HG03039 (cell line): ENCODE measurements at regions not wholly inside any gene's neighbourhood (a gene's known extent, or its start where the extent isn't known, plus 50 kb on each side); places are given as distances from the start of the nearest gene placed in this dataset.

Experiments used
- ATAC-seq: cut with Tn5 transposase; IDR thresholded peaks from one replicate; pipeline ENCODE4 v1.9.1; 2021; ENCODE audit warnings: mild to moderate bottlenecking, moderate library complexity; ENCODE audit not compliant: unreplicated experiment

DNA sequence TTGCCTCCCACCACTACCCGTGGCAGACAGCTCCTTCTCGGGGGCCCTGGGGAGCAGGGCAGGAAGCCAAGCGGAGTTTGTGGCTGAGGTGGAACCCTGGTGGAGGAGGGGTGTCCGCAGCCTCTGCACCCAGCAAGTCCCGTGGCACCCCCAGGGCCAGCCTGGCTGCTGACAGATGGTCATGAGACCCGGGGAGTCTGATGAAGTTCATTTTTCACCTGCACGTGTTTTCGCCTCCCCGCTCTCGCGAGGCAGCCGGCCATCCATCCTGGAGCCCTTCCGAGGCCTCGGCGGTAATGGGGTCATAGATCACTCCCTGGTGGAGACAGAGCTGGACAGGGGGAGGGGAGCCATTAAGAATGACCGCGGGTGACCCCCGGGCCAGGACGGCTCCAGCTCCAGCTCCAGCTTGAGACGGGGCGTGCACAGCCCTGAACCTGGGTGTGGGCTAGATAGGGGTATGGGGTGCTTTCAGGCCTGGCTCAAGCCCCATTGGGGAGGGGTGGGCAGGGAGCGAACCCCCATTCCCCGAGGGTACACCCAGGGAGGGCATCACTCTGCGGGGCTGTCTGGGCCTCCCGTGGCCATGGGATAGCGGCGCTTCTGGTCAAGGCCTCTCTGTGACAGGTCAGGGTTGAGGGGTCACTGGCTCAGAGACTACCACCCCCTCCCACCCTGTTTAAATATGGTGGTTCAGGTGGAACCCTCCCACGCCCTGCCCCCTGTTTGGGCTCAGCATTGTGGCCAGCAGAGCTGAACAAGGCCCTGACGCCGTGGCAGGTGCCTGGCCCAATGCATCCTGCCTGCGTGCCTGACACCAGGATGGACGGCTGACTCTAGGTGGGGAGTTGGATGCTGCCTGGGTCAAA lies 227.4 kb upstream of the GSE1 start:
- no peak for ATAC-seq

- ATAC-seq: no peak
Measured at GRCh38 chr16:85386467-85387170, 226.5 kb upstream of the GSE1 start.

DNA sequence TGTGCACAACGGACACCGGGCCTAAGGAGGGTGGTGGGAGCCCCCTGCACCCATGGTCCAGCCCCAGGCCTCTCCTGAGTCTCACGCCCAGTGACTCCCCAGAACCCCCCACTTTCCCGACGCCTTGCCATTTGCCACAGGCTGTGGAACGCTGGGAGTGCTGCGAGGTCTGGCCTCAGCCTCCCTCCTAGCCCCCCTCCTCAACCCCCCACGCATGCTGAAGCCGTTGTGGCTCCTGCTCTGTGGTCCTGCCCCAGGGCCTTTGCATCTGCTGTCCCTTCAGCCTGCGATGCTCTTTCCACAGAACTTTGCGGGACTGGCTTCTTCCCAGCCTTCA lies 226.0 kb upstream of the GSE1 start:
- no peak for ATAC-seq

DNA sequence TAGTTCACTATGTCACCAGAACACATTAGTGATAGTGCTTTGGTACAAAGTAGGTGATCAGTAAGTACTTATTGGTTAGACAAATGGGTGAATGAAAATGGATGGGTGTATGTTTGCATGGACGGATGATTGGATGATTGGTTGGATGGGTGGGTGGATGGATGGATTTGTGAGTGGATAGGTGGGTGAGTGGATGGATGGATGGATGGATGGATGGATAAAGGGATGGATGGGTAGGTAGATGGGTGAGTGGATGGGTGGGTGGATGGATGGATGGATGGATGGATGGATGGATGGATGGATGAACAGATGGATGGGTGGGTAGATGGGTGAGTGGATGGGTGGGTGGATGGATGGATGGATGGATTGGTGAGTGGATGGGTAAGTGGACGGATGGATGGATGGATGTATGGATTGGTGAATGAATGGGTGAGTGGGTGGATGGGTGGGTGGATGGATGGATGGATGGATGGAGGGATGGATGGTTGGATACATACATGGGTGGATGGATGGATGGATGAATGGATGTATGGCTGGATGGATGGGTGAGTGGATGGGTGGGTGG lies 225.3 kb upstream of the GSE1 start:
- no peak for ATAC-seq

DNA sequence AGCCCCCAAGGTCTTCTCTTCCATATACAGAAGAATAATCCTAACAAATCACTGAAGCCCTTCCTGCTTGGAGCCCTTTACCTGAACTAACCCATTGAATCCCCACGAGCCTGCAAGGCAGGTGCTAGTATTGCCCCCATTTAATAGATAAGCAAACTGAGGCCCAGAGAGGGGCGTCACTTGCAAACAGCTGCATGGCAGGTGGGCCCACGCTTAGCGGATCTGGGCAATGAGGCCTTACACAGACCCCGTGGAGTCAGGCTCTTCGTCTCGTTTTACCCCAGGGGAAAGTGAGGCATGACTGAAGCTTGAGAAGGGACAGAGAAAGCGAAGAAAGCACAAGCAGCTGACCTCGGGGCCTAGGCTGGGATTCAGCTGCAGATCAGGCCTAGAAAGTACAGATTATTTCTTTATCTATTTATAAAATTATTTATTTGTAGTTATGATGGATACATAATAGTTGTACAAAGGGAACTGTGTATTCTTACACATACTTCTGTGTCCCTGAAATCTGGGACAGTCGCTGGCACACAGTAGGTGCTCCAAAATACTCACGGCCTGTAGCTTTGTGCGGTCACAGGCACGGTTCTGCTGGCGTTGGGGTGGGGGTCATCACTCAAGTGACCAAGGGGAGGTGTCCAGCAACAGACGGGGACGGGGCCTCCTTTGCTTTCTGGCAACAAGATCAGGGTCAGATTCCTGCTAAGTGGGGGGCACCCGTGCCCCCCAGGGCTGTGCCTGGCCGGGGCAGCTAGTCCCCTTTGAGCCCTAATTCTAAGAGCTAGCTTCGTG lies 223.2 kb upstream of the GSE1 start:
- ATAC-seq: no peak

GRCh38 chr16:85390511-85391174 lies 222.5 kb upstream of the GSE1 start:
- no peak for ATAC-seq

- ATAC-seq: no peak
Measured at GRCh38 chr16:85391175-85391707, 221.9 kb upstream of the GSE1 start.

GRCh38 chr16:85391769-85392583 lies 221.1 kb upstream of the GSE1 start:
- ATAC-seq: no peak

GRCh38 chr16:85392756-85393673 lies 220.1 kb upstream of the GSE1 start:
- ATAC-seq: no peak

DNA sequence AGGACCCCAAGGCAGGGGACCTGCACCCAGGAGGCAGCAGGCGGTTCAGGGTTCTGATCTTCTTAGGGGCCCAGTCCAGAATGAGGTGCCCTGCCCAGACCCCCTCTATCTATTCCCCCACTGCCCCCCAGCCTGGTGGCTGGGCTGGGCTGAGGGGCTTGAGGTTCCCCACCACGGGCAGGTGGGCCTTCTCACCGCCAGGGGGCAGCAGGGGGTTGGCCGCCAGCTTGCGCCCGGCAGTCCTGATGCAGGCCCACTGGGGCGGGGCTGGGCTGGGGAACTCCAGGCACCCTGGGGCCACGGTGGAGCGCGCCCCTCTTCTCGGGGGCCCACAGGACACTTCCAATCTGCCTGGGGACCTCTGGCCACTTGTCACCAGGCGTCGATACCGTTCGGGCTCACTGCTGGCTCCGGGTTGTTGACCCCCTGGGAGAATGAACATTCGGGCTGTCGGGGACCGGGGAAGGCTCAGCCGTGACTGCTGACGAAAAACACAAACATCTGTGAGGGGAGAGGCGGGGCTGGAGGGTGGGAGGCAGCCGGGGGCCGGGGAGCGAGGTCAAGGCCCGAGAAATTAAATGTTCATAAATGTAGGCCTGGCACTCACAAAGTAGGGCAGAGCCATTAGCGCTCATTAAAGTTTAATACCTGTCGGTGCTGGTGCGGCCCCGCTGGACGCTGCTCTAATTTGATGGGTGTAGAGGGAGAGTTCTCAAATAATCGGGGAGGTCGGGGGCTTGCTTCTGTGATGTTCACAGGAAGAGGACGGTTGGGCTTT lies 219.3 kb upstream of the GSE1 start:
- ATAC-seq: no peak

- ATAC-seq: no peak
Measured at GRCh38 chr16:85394456-85395206, 218.5 kb upstream of the GSE1 start.

DNA sequence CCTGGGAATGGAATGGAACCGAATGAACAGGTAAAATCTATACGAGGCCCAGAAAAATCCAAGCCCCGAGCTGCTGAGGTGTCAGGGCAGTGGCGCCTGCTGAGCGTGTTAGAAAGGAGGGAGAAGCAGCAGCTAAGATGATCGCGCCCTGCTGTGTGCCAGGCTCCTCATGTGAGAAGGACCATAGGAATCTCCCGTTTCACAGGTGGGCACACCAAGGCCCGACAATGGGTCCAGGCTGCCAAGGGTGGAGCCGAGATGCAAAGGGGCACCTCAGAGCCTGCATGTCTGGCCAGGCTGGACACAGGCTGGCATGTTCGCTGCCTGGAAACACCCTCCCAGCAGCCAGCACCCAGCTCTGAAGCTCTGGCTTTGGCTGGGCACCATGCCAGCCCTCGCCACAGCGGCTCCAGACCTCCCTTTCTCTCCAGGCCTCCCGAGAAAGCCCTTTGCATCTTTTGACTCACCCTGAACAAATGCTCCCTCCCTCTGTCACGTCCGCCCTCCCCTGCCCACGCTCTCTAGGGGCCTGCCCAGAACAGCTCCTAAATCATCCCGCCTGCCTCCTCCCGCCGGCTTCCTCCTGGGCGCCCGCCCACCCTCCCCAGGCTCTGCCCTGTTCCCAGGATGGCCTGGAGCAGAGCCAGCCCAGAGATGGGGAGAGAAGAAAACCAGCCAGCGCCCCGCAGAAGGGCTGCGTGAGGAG lies 217.8 kb upstream of the GSE1 start:
- ATAC-seq: no peak

GRCh38 chr16:85395913-85396878 lies 216.9 kb upstream of the GSE1 start:
- ATAC-seq: no peak

- ATAC-seq: no peak
Measured at GRCh38 chr16:85396879-85397871, 215.9 kb upstream of the GSE1 start.
